Neural progenitor cell (in vitro differentiated cells): ENCODE measurements at regions not wholly inside any gene's neighbourhood (a gene's known extent, or its start where the extent isn't known, plus 50 kb on each side); places are given as distances from the start of the nearest gene placed in this dataset.

Experiments
- DNase-seq: peaks from one replicate; pipeline ENCODE4 v3.0.0-alpha.2; 2016; ENCODE audit warnings: low spot score
- H2AFZ ChIP-seq: fragments of 200-600 bp; sonication (generic); replicated peaks from 2 replicates; pipeline ENCODE4 v1.6.1; 2016; ENCODE audit warnings: antibody characterized with exemption
- H3F3A ChIP-seq: fragments of 200-600 bp; sonication (generic); 2 replicates; pipeline ENCODE4 v1.6.1; 2016; ENCODE audit warnings: antibody characterized with exemption, low read depth
- H3K27ac ChIP-seq: fragments of 200-600 bp; sonication (generic); 2 replicates; pipeline ENCODE4 v1.5.1; 2016; ENCODE audit warnings: mild to moderate bottlenecking
- H3K27me3 ChIP-seq: fragments of 200-600 bp; sonication (generic); 2 replicates; pipeline ENCODE4 v1.6.1; 2016; ENCODE audit warnings: mild to moderate bottlenecking, moderate library complexity
- H3K36me3 ChIP-seq: fragments of 200-600 bp; sonication (generic); 2 replicates; pipeline ENCODE4 v1.5.1; 2016
- H3K4me1 ChIP-seq: fragments of 200-600 bp; sonication (generic); 2 replicates; pipeline ENCODE4 v1.6.1; 2016; ENCODE audit warnings: mixed run types
- H3K4me2 ChIP-seq: fragments of 200-600 bp; sonication (generic); 2 replicates; pipeline ENCODE4 v1.6.1; 2016
- H3K4me3 ChIP-seq: fragments of 200-600 bp; sonication (generic); 2 replicates; pipeline ENCODE4 v1.5.1; 2016
- H3K79me2 ChIP-seq: fragments of 200-600 bp; sonication (generic); 2 replicates; pipeline ENCODE4 v1.6.1; 2016; ENCODE audit warnings: low read depth
- H3K9ac ChIP-seq: fragments of 200-600 bp; sonication (generic); 2 replicates; pipeline ENCODE4 v1.6.1; 2016
- H3K9me3 ChIP-seq: fragments of 200-600 bp; sonication (generic); 2 replicates; pipeline ENCODE4 v1.5.1; 2016; ENCODE audit warnings: low read depth
- H4K20me1 ChIP-seq: fragments of 200-600 bp; sonication (generic); 2 replicates; pipeline ENCODE4 v1.6.1; 2016; ENCODE audit warnings: low read depth
- H3K27ac Mint-ChIP-seq: 3 replicates; pipeline ENCODE4 v1.8.0; 2021; ENCODE audit warnings: mixed read lengths
- H3K27me3 Mint-ChIP-seq: 2 replicates; pipeline ENCODE4 v1.8.0; 2022; ENCODE audit warnings: low read depth, mild to moderate bottlenecking, inconsistent platforms, moderate library complexity, mixed read lengths; ENCODE audit not compliant: insufficient read depth
- H3K36me3 Mint-ChIP-seq: 3 replicates; pipeline ENCODE4 v1.8.0; 2021; ENCODE audit warnings: mixed read lengths
- H3K4me1 Mint-ChIP-seq: 3 replicates; pipeline ENCODE4 v1.8.0; 2021; ENCODE audit warnings: mixed read lengths
- H3K4me3 Mint-ChIP-seq: 3 replicates; pipeline ENCODE4 v1.8.0; 2021; ENCODE audit warnings: mild to moderate bottlenecking, moderate library complexity, mixed read lengths
- H3K9me3 Mint-ChIP-seq: 3 replicates; pipeline ENCODE4 v1.8.0; 2020; ENCODE audit warnings: mixed read lengths
- CTCF ChIP-seq: fragments of 200-600 bp; sonication (generic); IDR thresholded peaks from 2 replicates; pipeline ENCODE4 v1.5.1; 2017; ENCODE audit warnings: antibody characterized with exemption, mild to moderate bottlenecking
- EZH2 ChIP-seq: fragments of 200-600 bp; sonication (generic); IDR thresholded peaks from 2 replicates; pipeline ENCODE4 v1.6.1; 2017; ENCODE audit warnings: antibody characterized with exemption, mild to moderate bottlenecking, moderate library complexity
- EZH2phosphoT487 ChIP-seq: fragments of 200-600 bp; sonication (generic); IDR thresholded peaks from 2 replicates; pipeline ENCODE4 v1.6.1; 2017; ENCODE audit warnings: antibody characterized with exemption

GRCh38 chr6:100268326-100268725 is 196.4 kb downstream of the SIM1 start:
- H3K27ac ChIP-seq, result no peak overlapping the region
- H3K9me3 ChIP-seq, result no peaks in the 10 kb centered on the region
- H3K4me3 Mint-ChIP-seq, result no peak overlapping the region
- no peak overlapping the region for H3K9ac ChIP-seq
- H3K4me3 ChIP-seq, result no peak overlapping the region
- H3K9me3 Mint-ChIP-seq, result no peaks in the 10 kb centered on the region
- no peaks in the 10 kb centered on the region for H4K20me1 ChIP-seq
- no peaks in the 10 kb centered on the region for H3K79me2 ChIP-seq
- no peak for DNase-seq
- TF ChIP-seq EZH2phosphoT487 (no peak), EZH2 (no peak), CTCF (no peak)
- H3F3A ChIP-seq, result no peaks in the 10 kb centered on the region
- H3K36me3 ChIP-seq, result no peaks in the 10 kb centered on the region
- H3K27me3 ChIP-seq, result no peaks in the 10 kb centered on the region
- no peaks in the 10 kb centered on the region for H3K27me3 Mint-ChIP-seq
- H3K4me1 ChIP-seq, result no peaks in the 10 kb centered on the region
- H3K36me3 Mint-ChIP-seq, result no peaks in the 10 kb centered on the region
- H3K4me1 Mint-ChIP-seq, result peaks cover 14% of the 10 kb centered on the region
- no peak overlapping the region for H2AFZ ChIP-seq
- no peak overlapping the region for H3K4me2 ChIP-seq
- H3K27ac Mint-ChIP-seq, result no peak overlapping the region

GRCh38 chr6:100267721-100268123 is 197.0 kb downstream of the SIM1 start:
- H3K9ac ChIP-seq, result no peak overlapping the region
- H3K4me2 ChIP-seq, result no peak overlapping the region
- H4K20me1 ChIP-seq, result no peaks in the 10 kb centered on the region
- Mint-ChIP-seq H3K4me3 (no peak overlapping the region), H3K27ac (no peak overlapping the region), H3K27me3 (no peaks in the 10 kb centered on the region), H3K4me1 (peaks cover 14% of the 10 kb centered on the region), H3K36me3 (no peaks in the 10 kb centered on the region), H3K9me3 (no peaks in the 10 kb centered on the region)
- no peaks in the 10 kb centered on the region for H3K36me3 ChIP-seq
- no peak for TF ChIP-seq CTCF
- TF ChIP-seq EZH2phosphoT487, result no peak
- no peak for TF ChIP-seq EZH2
- no peak for DNase-seq
- H3K4me3 ChIP-seq, result no peak overlapping the region
- H3K27me3 ChIP-seq, result no peaks in the 10 kb centered on the region
- H3K27ac ChIP-seq, result no peak overlapping the region
- H3K4me1 ChIP-seq, result no peaks in the 10 kb centered on the region
- H3K79me2 ChIP-seq, result no peaks in the 10 kb centered on the region
- H2AFZ ChIP-seq, result no peak overlapping the region
- no peaks in the 10 kb centered on the region for H3K9me3 ChIP-seq
- no peaks in the 10 kb centered on the region for H3F3A ChIP-seq

GRCh38 chr6:100266494-100267401 is 198.0 kb downstream of the SIM1 start:
- H3K9me3 ChIP-seq, result no peaks in the 10 kb centered on the region
- no peaks in the 10 kb centered on the region for H4K20me1 ChIP-seq
- Mint-ChIP-seq H3K27me3 (no peaks in the 10 kb centered on the region), H3K4me1 (peaks cover 14% of the 10 kb centered on the region), H3K36me3 (no peaks in the 10 kb centered on the region), H3K27ac (no peak overlapping the region), H3K4me3 (no peak overlapping the region), H3K9me3 (no peaks in the 10 kb centered on the region)
- no peak overlapping the region for H3K4me2 ChIP-seq
- H3K27me3 ChIP-seq, result no peaks in the 10 kb centered on the region
- no peak overlapping the region for H3K9ac ChIP-seq
- no peak overlapping the region for H3K4me3 ChIP-seq
- H2AFZ ChIP-seq, result no peak overlapping the region
- no peak for DNase-seq
- H3K4me1 ChIP-seq, result no peaks in the 10 kb centered on the region
- H3K27ac ChIP-seq, result no peak overlapping the region
- no peaks in the 10 kb centered on the region for H3K79me2 ChIP-seq
- no peaks in the 10 kb centered on the region for H3K36me3 ChIP-seq
- no peaks in the 10 kb centered on the region for H3F3A ChIP-seq
- no peak for TF ChIP-seq EZH2phosphoT487
- TF ChIP-seq CTCF, result no peak
- no peak for TF ChIP-seq EZH2
